H9 (cell line): ENCODE measurements at regions not wholly inside any gene's neighbourhood (a gene's known extent, or its start where the extent isn't known, plus 50 kb on each side); places are given as distances from the start of the nearest gene placed in this dataset.
"Not testable (repeated sequence)": the region's sequence is repeated elsewhere in the genome, so short reads cannot be mapped to it uniquely, and the experiment has no call there.

Experiments
- DNase-seq: peaks from one replicate; pipeline ENCODE4 v3.0.0-alpha.2; 2017
- H2AFZ ChIP-seq: one replicate; pipeline ENCODE4 v1.6.1; 2013; ENCODE audit warnings: mild to moderate bottlenecking, low read length, control low read depth, moderate library complexity
- H2AK5ac ChIP-seq: 2 replicates; pipeline ENCODE4 v1.6.1; 2013; ENCODE audit warnings: low read length, control low read depth, mixed read lengths; ENCODE audit not compliant: insufficient read length
- H2BK120ac ChIP-seq: one replicate; pipeline ENCODE4 v1.6.1; 2013; ENCODE audit warnings: low read depth, mild to moderate bottlenecking, low read length, control low read depth, inconsistent platforms; ENCODE audit not compliant: poor library complexity, severe bottlenecking
- H2BK12ac ChIP-seq: 2 replicates; pipeline ENCODE4 v1.6.1; 2013; ENCODE audit warnings: low read length, control low read depth, mixed read lengths, low read depth; ENCODE audit not compliant: insufficient read length
- H2BK15ac ChIP-seq: 2 replicates; pipeline ENCODE4 v1.6.1; 2013; ENCODE audit warnings: low read depth, low read length, control low read depth
- H2BK20ac ChIP-seq: one replicate; pipeline ENCODE4 v1.6.1; 2013; ENCODE audit warnings: low read depth, mild to moderate bottlenecking, low read length, control low read depth, inconsistent platforms; ENCODE audit not compliant: poor library complexity, severe bottlenecking
- H2BK5ac ChIP-seq: 2 replicates; pipeline ENCODE4 v1.6.1; 2013; ENCODE audit warnings: low read length, control low read depth, mixed read lengths; ENCODE audit not compliant: insufficient read length
- H3K14ac ChIP-seq: 2 replicates; pipeline ENCODE4 v1.6.1; 2013; ENCODE audit warnings: low read length, control low read depth; ENCODE audit not compliant: insufficient read depth
- H3K18ac ChIP-seq: 2 replicates; pipeline ENCODE4 v1.6.1; 2013; ENCODE audit warnings: low read depth, mild to moderate bottlenecking, mixed read lengths, low read length, control low read depth; ENCODE audit not compliant: insufficient read length
- H3K23ac ChIP-seq: 2 replicates; pipeline ENCODE4 v1.6.1; 2013; ENCODE audit warnings: low read length, control low read depth, mixed read lengths, low read depth; ENCODE audit not compliant: insufficient read length
- H3K23me2 ChIP-seq: 2 replicates; pipeline ENCODE4 v1.6.1; 2013; ENCODE audit warnings: low read depth, mild to moderate bottlenecking, mixed read lengths, low read length, control low read depth; ENCODE audit not compliant: insufficient read length, poor library complexity, severe bottlenecking
- H3K27ac ChIP-seq: 2 replicates; pipeline ENCODE4 v1.5.1; 2013; ENCODE audit warnings: low read length, control low read depth, mixed read lengths, low read depth; ENCODE audit not compliant: insufficient read length
- H3K27me3 ChIP-seq: 2 replicates; pipeline ENCODE4 v1.6.1; 2013; ENCODE audit warnings: low read length, control low read depth, inconsistent platforms; ENCODE audit not compliant: insufficient read depth
- H3K4ac ChIP-seq: 2 replicates; pipeline ENCODE4 v1.6.1; 2013; ENCODE audit warnings: low read depth, mild to moderate bottlenecking, control low read depth, inconsistent platforms, low read length, moderate library complexity
- H3K4me1 ChIP-seq: 2 replicates; pipeline ENCODE4 v1.6.1; 2013; ENCODE audit warnings: low read length, control low read depth, inconsistent platforms; ENCODE audit not compliant: insufficient read depth
- H3K4me2 ChIP-seq: 2 replicates; pipeline ENCODE4 v1.6.1; 2013; ENCODE audit warnings: low read length, control low read depth, mixed read lengths; ENCODE audit not compliant: insufficient read length, insufficient read depth
- H3K56ac ChIP-seq: 2 replicates; pipeline ENCODE4 v1.6.1; 2013; ENCODE audit warnings: low read depth, mild to moderate bottlenecking, mixed read lengths, low read length, control low read depth; ENCODE audit not compliant: insufficient read length
- H3K79me1 ChIP-seq: 2 replicates; pipeline ENCODE4 v1.6.1; 2013; ENCODE audit warnings: low read depth, mild to moderate bottlenecking, moderate library complexity, low read length, control low read depth, inconsistent platforms; ENCODE audit not compliant: insufficient read depth, poor library complexity, severe bottlenecking
- H3K79me2 ChIP-seq: 2 replicates; pipeline ENCODE4 v1.6.1; 2013; ENCODE audit warnings: low read length, control low read depth, inconsistent platforms; ENCODE audit not compliant: insufficient read depth
- H3K9ac ChIP-seq: 2 replicates; pipeline ENCODE4 v1.6.1; 2013; ENCODE audit warnings: low read length, control low read depth, mixed read lengths; ENCODE audit not compliant: insufficient read length; ENCODE audit errors: extremely low read depth
- H3K9me3 ChIP-seq: one replicate; pipeline ENCODE4 v1.6.1; 2013; ENCODE audit warnings: low read depth, low read length, inconsistent platforms; ENCODE audit not compliant: control insufficient read depth
- H3T11ph ChIP-seq: one replicate; pipeline ENCODE4 v1.6.1; 2013; ENCODE audit warnings: mild to moderate bottlenecking, low read length, control low read depth, inconsistent platforms
- H4K20me1 ChIP-seq: one replicate; pipeline ENCODE4 v1.6.1; 2013; ENCODE audit not compliant: control insufficient read depth, insufficient read length, insufficient read depth
- H4K5ac ChIP-seq: 2 replicates; pipeline ENCODE4 v1.6.1; 2013; ENCODE audit warnings: low read depth, mild to moderate bottlenecking, mixed read lengths, low read length, control low read depth; ENCODE audit not compliant: insufficient read length
- H4K8ac ChIP-seq: replicated peaks from 2 replicates; pipeline ENCODE4 v1.6.1; 2013; ENCODE audit warnings: low read length, control low read depth, mixed read lengths, low read depth; ENCODE audit not compliant: insufficient read length
- H4K91ac ChIP-seq: 2 replicates; pipeline ENCODE4 v1.6.1; 2013; ENCODE audit warnings: low read depth, mild to moderate bottlenecking, moderate library complexity, mixed read lengths, low read length, control low read depth; ENCODE audit not compliant: insufficient read length
- H3K27ac Mint-ChIP-seq, 3 experiments: 2 replicates in 2 of 3; 3 replicates in 1 of 3; pipeline ENCODE4 v1.8.0; 2020 to 2021; ENCODE audit warnings: mixed read lengths in 3 of 3, mild to moderate bottlenecking in 1 of 3, moderate library complexity in 1 of 3
- H3K27me3 Mint-ChIP-seq: 2 replicates; pipeline ENCODE4 v1.8.0; 2021; ENCODE audit warnings: low read depth, mild to moderate bottlenecking, moderate library complexity, mixed read lengths
- H3K36me3 Mint-ChIP-seq, 3 experiments: 2 replicates in 2 of 3; 3 replicates in 1 of 3; pipeline ENCODE4 v1.8.0; 2020 to 2021; ENCODE audit warnings: low read depth in 3 of 3, mixed read lengths in 3 of 3; ENCODE audit not compliant: insufficient read depth in 1 of 3
- H3K4me1 Mint-ChIP-seq, 2 experiments: 2 replicates each; pipeline ENCODE4 v1.8.0; 2020; ENCODE audit warnings: mixed read lengths in 2 of 2
- H3K4me3 Mint-ChIP-seq, 2 experiments: 2 replicates in 1 of 2; 3 replicates in 1 of 2; pipeline ENCODE4 v1.8.0; 2020 to 2021; ENCODE audit warnings: mild to moderate bottlenecking in 2 of 2, mixed read lengths in 2 of 2, moderate library complexity in 1 of 2
- H3K9me3 Mint-ChIP-seq, 2 experiments: 2 replicates in 1 of 2; 3 replicates in 1 of 2; pipeline ENCODE4 v1.8.0; 2020; ENCODE audit warnings: mild to moderate bottlenecking in 2 of 2, mixed read lengths in 2 of 2, moderate library complexity in 1 of 2
- WGBS: extraction: QIAGEN DNeasy Blood & Tissue Kit; methylation state at CpG from one replicate; pipeline ENCODE4 v1.1.7; 2013; ENCODE audit warnings: missing lambda C conversion rate, low lambda C conversion rate, mixed read lengths; ENCODE audit not compliant: insufficient read length; ENCODE audit errors: extremely low coverage; 5-methylcytosine and 5-hydroxymethylcytosine counted together

- H3K27ac ChIP-seq, H4K8ac ChIP-seq, H3K18ac ChIP-seq, H3K9me3 ChIP-seq, H3K27me3 ChIP-seq, H2AFZ ChIP-seq, H3K23me2 ChIP-seq, H2BK120ac ChIP-seq, H3K14ac ChIP-seq, H3T11ph ChIP-seq, H4K91ac ChIP-seq, H2BK20ac ChIP-seq, H2BK5ac ChIP-seq, H3K56ac ChIP-seq, H4K20me1 ChIP-seq, H2BK15ac ChIP-seq, H3K9ac ChIP-seq, H3K27ac Mint-ChIP-seq, H4K5ac ChIP-seq, H3K27me3 Mint-ChIP-seq, H3K4me3 Mint-ChIP-seq, H3K79me2 ChIP-seq, H3K79me1 ChIP-seq, H2AK5ac ChIP-seq, H3K4ac ChIP-seq, H3K4me1 Mint-ChIP-seq, H3K36me3 Mint-ChIP-seq, H3K23ac ChIP-seq, H2BK12ac ChIP-seq, H3K4me2 ChIP-seq, DNase-seq, H3K4me1 ChIP-seq: not testable (repeated sequence)
- WGBS, result no CpG with 5 or more reads among the region's 30 CpGs
- H3K9me3 Mint-ChIP-seq, result peaks cover 36 to 50% of the 10 kb centered on the region in 2 experiments
These were observed 3703.0 kb upstream of the OR11H1 start for GRCh38 chr22:11825009-11825408.

- H4K20me1 ChIP-seq, H3K9me3 ChIP-seq, H4K8ac ChIP-seq, DNase-seq, H3K79me2 ChIP-seq, H3K27me3 ChIP-seq, H3K56ac ChIP-seq, H3K4me2 ChIP-seq, H4K91ac ChIP-seq, H3K27me3 Mint-ChIP-seq, H3K4ac ChIP-seq, H3K23ac ChIP-seq, H3K4me1 Mint-ChIP-seq, H3K27ac Mint-ChIP-seq, H3K27ac ChIP-seq, H3K36me3 Mint-ChIP-seq, H3K9ac ChIP-seq, H2BK20ac ChIP-seq, H3K4me1 ChIP-seq, H4K5ac ChIP-seq, H2AK5ac ChIP-seq, H2BK12ac ChIP-seq, H2BK15ac ChIP-seq, H3K4me3 Mint-ChIP-seq, H3K18ac ChIP-seq, H3K79me1 ChIP-seq, H3K14ac ChIP-seq, H2AFZ ChIP-seq, H2BK120ac ChIP-seq, H2BK5ac ChIP-seq, H3T11ph ChIP-seq, H3K23me2 ChIP-seq: not testable (repeated sequence)
- WGBS, result no CpG with 5 or more reads among the region's 2 CpGs
- H3K9me3 Mint-ChIP-seq, result peaks cover 29 to 43% of the 10 kb centered on the region in 2 experiments
These were observed 3702.0 kb upstream of the OR11H1 start for GRCh38 chr22:11826000-11826399.
